ENCODE measurements at regions not wholly inside any gene's neighbourhood (a gene's known extent, or its start where the extent isn't known, plus 50 kb on each side); places are given as distances from the start of the nearest gene placed in this dataset.

GRCh38 chr11:112661571-112661970 lies 299.6 kb upstream of the NCAM1 start:
- no peak overlapping the region for H3K27ac ChIP-seq (ENCODE audit: low read depth, low read length)
- no peak for DNase-seq
- no peak overlapping the region for H3K4me3 ChIP-seq (ENCODE audit: low read depth, low read length)
- H3K27me3 ChIP-seq (ENCODE audit: insufficient read depth, low read length), result no peaks in the 10 kb centered on the region
- no CpG with 5 or more reads among the region's 4 CpGs for WGBS (ENCODE audit: extremely low coverage, insufficient coverage, insufficient read length)
- no peak overlapping the region for H2AK5ac ChIP-seq (ENCODE audit: low read length)
- no peaks in the 10 kb centered on the region for H3K79me1 ChIP-seq (ENCODE audit: low read length)
- no peak overlapping the region for H4K12ac ChIP-seq (ENCODE audit: low read depth, low read length)
- no peak overlapping the region for H4K8ac ChIP-seq (ENCODE audit: low read depth, low read length)
- H4K91ac ChIP-seq (ENCODE audit: low read depth, low read length), result no peak overlapping the region
- no peak overlapping the region for H3K14ac ChIP-seq (ENCODE audit: low read length)
- H3K79me2 ChIP-seq (ENCODE audit: control insufficient read depth, insufficient read depth, low read length, poor library complexity), result no peaks in the 10 kb centered on the region
- no peak overlapping the region for H2AFZ ChIP-seq (ENCODE audit: insufficient read depth, low read length, poor library complexity)
- H3K4me2 ChIP-seq (ENCODE audit: low read length), result no peak overlapping the region
- no peak overlapping the region for H3K18ac ChIP-seq (ENCODE audit: low read length)
- H3K9me3 ChIP-seq (ENCODE audit: insufficient read depth, low read depth, low read length), result no peaks in the 10 kb centered on the region
- no peak overlapping the region for H3K9ac ChIP-seq (ENCODE audit: low read length)
- H2BK120ac ChIP-seq (ENCODE audit: insufficient read depth, low read length, poor library complexity), result no peak overlapping the region
- H3K4ac ChIP-seq (ENCODE audit: low read depth, low read length), result no peak overlapping the region
- no peak overlapping the region for H2BK5ac ChIP-seq (ENCODE audit: low read depth, low read length, poor library complexity)
- H3K4me1 ChIP-seq (ENCODE audit: control insufficient read depth in 1 of 2, insufficient read depth in 2 of 2, low read length in 2 of 2), result no peaks in the 10 kb centered on the region
- no peak overlapping the region for H3K23ac ChIP-seq (ENCODE audit: low read length)
- no peak overlapping the region for H2BK12ac ChIP-seq (ENCODE audit: low read length)
- no peaks in the 10 kb centered on the region for H3K36me3 ChIP-seq (ENCODE audit: control insufficient read depth in 1 of 2, insufficient read depth in 2 of 2, low read length in 2 of 2)

GRCh38 chr11:112662554-112662953 lies 298.7 kb upstream of the NCAM1 start:
- H2AFZ ChIP-seq (ENCODE audit: insufficient read depth, low read length, poor library complexity), result no peak overlapping the region

GRCh38 chr11:112663947-112664634 lies 297.1 kb upstream of the NCAM1 start:
- Histone ChIP-seq H3K4ac (ENCODE audit: low read depth, low read length) (no peak overlapping the region), H3K9ac (ENCODE audit: low read length) (no peak overlapping the region), H3K14ac (ENCODE audit: low read length) (no peak overlapping the region), H3K9me3 (ENCODE audit: insufficient read depth, low read depth, low read length) (peaks cover 1% of the 10 kb centered on the region), H3K23ac (ENCODE audit: low read length) (no peak overlapping the region), H3K4me1 (ENCODE audit: control insufficient read depth in 1 of 2, insufficient read depth in 2 of 2, low read length in 2 of 2) (no peaks in the 10 kb centered on the region), H3K27me3 (ENCODE audit: insufficient read depth, low read length) (no peaks in the 10 kb centered on the region), H3K79me2 (ENCODE audit: control insufficient read depth, insufficient read depth, low read length, poor library complexity) (no peaks in the 10 kb centered on the region), H4K91ac (ENCODE audit: low read depth, low read length) (no peak overlapping the region), H3K27ac (ENCODE audit: low read depth, low read length) (no peak overlapping the region), H2AFZ (ENCODE audit: insufficient read depth, low read length, poor library complexity) (no peak overlapping the region), H2BK120ac (ENCODE audit: insufficient read depth, low read length, poor library complexity) (no peak overlapping the region), H2AK5ac (ENCODE audit: low read length) (no peak overlapping the region), H3K79me1 (ENCODE audit: low read length) (no peaks in the 10 kb centered on the region), H2BK5ac (ENCODE audit: low read depth, low read length, poor library complexity) (no peak overlapping the region), H4K8ac (ENCODE audit: low read depth, low read length) (no peak overlapping the region), H3K36me3 (ENCODE audit: control insufficient read depth in 1 of 2, insufficient read depth in 2 of 2, low read length in 2 of 2) (no peaks in the 10 kb centered on the region), H3K4me2 (ENCODE audit: low read length) (no peak overlapping the region), H3K4me3 (ENCODE audit: low read depth, low read length) (no peak overlapping the region), H4K12ac (ENCODE audit: low read depth, low read length) (no peak overlapping the region), H2BK12ac (ENCODE audit: low read length) (no peak overlapping the region), H3K18ac (ENCODE audit: low read length) (no peak overlapping the region)
- no CpG with 5 or more reads among the region's 4 CpGs for WGBS (ENCODE audit: extremely low coverage, insufficient coverage, insufficient read length)
- no peak for DNase-seq

More at GRCh38 chr11:112662554-112662953, 298.7 kb upstream of the NCAM1 start:
- Histone ChIP-seq H3K27me3 (ENCODE audit: insufficient read depth, low read length) (no peaks in the 10 kb centered on the region), H3K9ac (ENCODE audit: low read length) (no peak overlapping the region), H4K12ac (ENCODE audit: low read depth, low read length) (no peak overlapping the region), H2BK120ac (ENCODE audit: insufficient read depth, low read length, poor library complexity) (no peak overlapping the region), H3K14ac (ENCODE audit: low read length) (no peak overlapping the region), H3K4ac (ENCODE audit: low read depth, low read length) (no peak overlapping the region), H2BK5ac (ENCODE audit: low read depth, low read length, poor library complexity) (no peak overlapping the region), H2AK5ac (ENCODE audit: low read length) (no peak overlapping the region), H3K79me1 (ENCODE audit: low read length) (no peaks in the 10 kb centered on the region), H2BK12ac (ENCODE audit: low read length) (no peak overlapping the region), H4K8ac (ENCODE audit: low read depth, low read length) (no peak overlapping the region), H3K27ac (ENCODE audit: low read depth, low read length) (no peak overlapping the region), H3K4me3 (ENCODE audit: low read depth, low read length) (no peak overlapping the region), H3K18ac (ENCODE audit: low read length) (no peak overlapping the region), H3K23ac (ENCODE audit: low read length) (no peak overlapping the region), H3K9me3 (ENCODE audit: insufficient read depth, low read depth, low read length) (peaks cover 1% of the 10 kb centered on the region), H4K91ac (ENCODE audit: low read depth, low read length) (no peak overlapping the region), H3K4me1 (ENCODE audit: control insufficient read depth in 1 of 2, insufficient read depth in 2 of 2, low read length in 2 of 2) (no peaks in the 10 kb centered on the region), H3K79me2 (ENCODE audit: control insufficient read depth, insufficient read depth, low read length, poor library complexity) (no peaks in the 10 kb centered on the region), H3K4me2 (ENCODE audit: low read length) (no peak overlapping the region), H3K36me3 (ENCODE audit: control insufficient read depth in 1 of 2, insufficient read depth in 2 of 2, low read length in 2 of 2) (no peaks in the 10 kb centered on the region)
- DNase-seq, result no peak
- WGBS (ENCODE audit: extremely low coverage, insufficient coverage, insufficient read length), result no CpG with 5 or more reads among the region's 2 CpGs

GRCh38 chr11:112665291-112665690 lies 295.9 kb upstream of the NCAM1 start:
- H3K4me3 ChIP-seq (ENCODE audit: low read depth, low read length), result no peak overlapping the region
- no peak overlapping the region for H2AFZ ChIP-seq (ENCODE audit: insufficient read depth, low read length, poor library complexity)
- H2AK5ac ChIP-seq (ENCODE audit: low read length), result no peak overlapping the region
- H3K23ac ChIP-seq (ENCODE audit: low read length), result no peak overlapping the region
- H3K79me1 ChIP-seq (ENCODE audit: low read length), result no peaks in the 10 kb centered on the region
- no peak overlapping the region for H3K9ac ChIP-seq (ENCODE audit: low read length)
- no peak overlapping the region for H3K14ac ChIP-seq (ENCODE audit: low read length)
- no peak overlapping the region for H4K91ac ChIP-seq (ENCODE audit: low read depth, low read length)
- H3K79me2 ChIP-seq (ENCODE audit: control insufficient read depth, insufficient read depth, low read length, poor library complexity), result no peaks in the 10 kb centered on the region
- no peak overlapping the region for H3K4me2 ChIP-seq (ENCODE audit: low read length)
- H3K4ac ChIP-seq (ENCODE audit: low read depth, low read length), result no peak overlapping the region
- no peak overlapping the region for H2BK120ac ChIP-seq (ENCODE audit: insufficient read depth, low read length, poor library complexity)
- H3K27ac ChIP-seq (ENCODE audit: low read depth, low read length), result no peak overlapping the region
- peaks cover 1% of the 10 kb centered on the region for H3K9me3 ChIP-seq (ENCODE audit: insufficient read depth, low read depth, low read length)
- no peak overlapping the region for H4K12ac ChIP-seq (ENCODE audit: low read depth, low read length)
- no CpG with 5 or more reads among the region's 2 CpGs for WGBS (ENCODE audit: extremely low coverage, insufficient coverage, insufficient read length)
- no peaks in the 10 kb centered on the region for H3K4me1 ChIP-seq (ENCODE audit: control insufficient read depth in 1 of 2, insufficient read depth in 2 of 2, low read length in 2 of 2)
- H3K27me3 ChIP-seq (ENCODE audit: insufficient read depth, low read length), result no peaks in the 10 kb centered on the region
- H3K18ac ChIP-seq (ENCODE audit: low read length), result no peak overlapping the region
- H4K8ac ChIP-seq (ENCODE audit: low read depth, low read length), result no peak overlapping the region
- H3K36me3 ChIP-seq (ENCODE audit: control insufficient read depth in 1 of 2, insufficient read depth in 2 of 2, low read length in 2 of 2), result no peaks in the 10 kb centered on the region
- H2BK12ac ChIP-seq (ENCODE audit: low read length), result no peak overlapping the region
- H2BK5ac ChIP-seq (ENCODE audit: low read depth, low read length, poor library complexity), result no peak overlapping the region
- DNase-seq, result no peak

Data from trophoblast cell (in vitro differentiated cells and primary cell).